H1 (cell line): ENCODE measurements at regions not wholly inside any gene's neighbourhood (a gene's known extent, or its start where the extent isn't known, plus 50 kb on each side); places are given as distances from the start of the nearest gene placed in this dataset.
A peak's percentile ranks its signal among the peaks of the same experiment; 100 is the strongest.

Experiments
- HDAC2 ChIP-seq, 2 experiments: fragments of 300-600 bp in 1 of 2; sonication (generic) in 1 of 2; IDR thresholded peaks; 2 replicates each; pipeline ENCODE4 v1.6.1; 2011 to 2012; ENCODE audit warnings: low read depth in 2 of 2, low read length in 2 of 2, mild to moderate bottlenecking in 2 of 2, moderate library complexity in 2 of 2, borderline replicate concordance in 1 of 2, inconsistent platforms in 1 of 2
- PHF8 ChIP-seq: fragments of 200-600 bp; sonication (generic); conservative IDR thresholded peaks from 2 replicates; pipeline ENCODE4 v1.7.1; 2012; ENCODE audit warnings: low read depth, mild to moderate bottlenecking, inconsistent platforms, low read length, moderate library complexity
- RAD21 ChIP-seq, 2 experiments: IDR thresholded peaks in 1 of 2; conservative IDR thresholded peaks in 1 of 2; 2 replicates each; pipeline ENCODE4 v1.6.1; 2011; ENCODE audit warnings: low read depth in 2 of 2, low read length in 2 of 2, improper control_type of control experiment in 1 of 2, inconsistent platforms in 1 of 2, mild to moderate bottlenecking in 1 of 2, moderate library complexity in 1 of 2

- TF ChIP-seq HDAC2 (IDR thresholded peaks at IDR 0.05; ENCODE audit: borderline replicate concordance in 1 of 2, low read depth in 2 of 2, low read length in 2 of 2) (no peak), RAD21 (IDR thresholded peaks at IDR 0.05 in 1 of 2, conservative IDR thresholded peaks at IDR 0.05 in 1 of 2; ENCODE audit: low read depth in 2 of 2, low read length in 2 of 2) (peak; percentile 90 to 91), PHF8 (no peak)
Observed at GRCh38 chr3:145776782-145777408, 384.1 kb downstream of the PLOD2 start (continued).
